ENCODE measurements at regions not wholly inside any gene's neighbourhood (a gene's known extent, or its start where the extent isn't known, plus 50 kb on each side); places are given as distances from the start of the nearest gene placed in this dataset.
"Not testable (repeated sequence)": the region's sequence is repeated elsewhere in the genome, so short reads cannot be mapped to it uniquely, and the experiment has no call there.

DNA sequence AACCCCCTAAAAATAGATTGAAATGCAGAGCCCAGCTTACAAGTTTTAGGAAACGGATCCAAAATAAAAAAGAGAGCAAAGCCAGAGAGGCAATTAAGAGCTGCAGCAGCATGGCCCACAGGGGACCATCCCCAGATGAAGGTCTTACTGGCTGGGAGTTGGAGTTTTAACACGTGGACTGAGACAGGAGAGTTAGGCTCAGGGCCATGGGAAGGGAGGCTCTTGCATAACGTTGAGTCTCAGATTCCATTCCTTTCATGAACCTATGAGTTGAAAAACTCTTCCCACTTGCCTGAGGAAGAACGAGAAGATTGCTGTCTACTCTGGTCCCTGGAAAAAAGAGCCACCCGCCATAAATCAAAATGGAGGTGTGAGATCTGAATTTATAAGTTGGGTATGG lies 101.8 kb upstream of the NDUFV2 start:
- Histone ChIP-seq H3K4me1 (ENCODE audit: low read depth) (no peaks in the 10 kb centered on the region), H3K36me3 (no peaks in the 10 kb centered on the region), H3K27me3 (no peaks in the 10 kb centered on the region), H3K4me3 (no peak overlapping the region), H3K27ac (no peak overlapping the region), H3K9me3 (ENCODE audit: low read depth) (no peaks in the 10 kb centered on the region)
- TF ChIP-seq, protein P1, sequence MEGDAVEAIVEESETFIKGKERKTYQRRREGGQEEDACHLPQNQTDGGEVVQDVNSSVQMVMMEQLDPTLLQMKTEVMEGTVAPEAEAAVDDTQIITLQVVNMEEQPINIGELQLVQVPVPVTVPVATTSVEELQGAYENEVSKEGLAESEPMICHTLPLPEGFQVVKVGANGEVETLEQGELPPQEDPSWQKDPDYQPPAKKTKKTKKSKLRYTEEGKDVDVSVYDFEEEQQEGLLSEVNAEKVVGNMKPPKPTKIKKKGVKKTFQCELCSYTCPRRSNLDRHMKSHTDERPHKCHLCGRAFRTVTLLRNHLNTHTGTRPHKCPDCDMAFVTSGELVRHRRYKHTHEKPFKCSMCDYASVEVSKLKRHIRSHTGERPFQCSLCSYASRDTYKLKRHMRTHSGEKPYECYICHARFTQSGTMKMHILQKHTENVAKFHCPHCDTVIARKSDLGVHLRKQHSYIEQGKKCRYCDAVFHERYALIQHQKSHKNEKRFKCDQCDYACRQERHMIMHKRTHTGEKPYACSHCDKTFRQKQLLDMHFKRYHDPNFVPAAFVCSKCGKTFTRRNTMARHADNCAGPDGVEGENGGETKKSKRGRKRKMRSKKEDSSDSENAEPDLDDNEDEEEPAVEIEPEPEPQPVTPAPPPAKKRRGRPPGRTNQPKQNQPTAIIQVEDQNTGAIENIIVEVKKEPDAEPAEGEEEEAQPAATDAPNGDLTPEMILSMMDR (IDR thresholded peaks at IDR 0.05; ENCODE audit: low read depth, low read length), result no peak
- DNase-seq (ENCODE audit: low read depth in 1 of 2, low spot score in 1 of 2), result peak in 1 of 2 donors; percentile 66

DNA sequence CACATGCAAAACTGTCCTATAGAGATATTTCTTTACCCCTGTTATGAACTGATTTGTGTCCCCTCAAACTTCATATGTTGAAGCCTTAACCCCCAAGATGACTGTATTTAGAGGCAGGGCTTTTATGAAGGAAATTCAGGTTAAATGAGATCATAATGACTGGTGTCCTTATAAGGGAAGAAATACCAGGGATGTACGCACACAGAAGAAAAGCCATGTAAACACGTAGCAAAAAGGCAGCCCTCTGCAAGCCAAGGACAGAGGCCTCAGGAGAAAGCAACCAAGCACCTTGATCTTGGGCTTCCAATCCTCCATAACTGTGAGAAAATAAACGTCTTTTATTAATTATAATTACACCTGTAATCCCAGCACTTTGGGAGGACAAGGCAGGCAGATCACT lies 101.3 kb upstream of the NDUFV2 start:
- H3K27me3 ChIP-seq, result no peaks in the 10 kb centered on the region
- TF ChIP-seq, protein P1 (IDR thresholded peaks at IDR 0.05; ENCODE audit: low read depth, low read length), result no peak
- no peak overlapping the region for H3K27ac ChIP-seq
- no peaks in the 10 kb centered on the region for H3K36me3 ChIP-seq
- no peak for DNase-seq (ENCODE audit: low read depth in 1 of 2, low spot score in 1 of 2)
- no peak overlapping the region for H3K4me3 ChIP-seq
- H3K4me1 ChIP-seq (ENCODE audit: low read depth), result no peaks in the 10 kb centered on the region
- H3K9me3 ChIP-seq (ENCODE audit: low read depth), result no peaks in the 10 kb centered on the region

DNA sequence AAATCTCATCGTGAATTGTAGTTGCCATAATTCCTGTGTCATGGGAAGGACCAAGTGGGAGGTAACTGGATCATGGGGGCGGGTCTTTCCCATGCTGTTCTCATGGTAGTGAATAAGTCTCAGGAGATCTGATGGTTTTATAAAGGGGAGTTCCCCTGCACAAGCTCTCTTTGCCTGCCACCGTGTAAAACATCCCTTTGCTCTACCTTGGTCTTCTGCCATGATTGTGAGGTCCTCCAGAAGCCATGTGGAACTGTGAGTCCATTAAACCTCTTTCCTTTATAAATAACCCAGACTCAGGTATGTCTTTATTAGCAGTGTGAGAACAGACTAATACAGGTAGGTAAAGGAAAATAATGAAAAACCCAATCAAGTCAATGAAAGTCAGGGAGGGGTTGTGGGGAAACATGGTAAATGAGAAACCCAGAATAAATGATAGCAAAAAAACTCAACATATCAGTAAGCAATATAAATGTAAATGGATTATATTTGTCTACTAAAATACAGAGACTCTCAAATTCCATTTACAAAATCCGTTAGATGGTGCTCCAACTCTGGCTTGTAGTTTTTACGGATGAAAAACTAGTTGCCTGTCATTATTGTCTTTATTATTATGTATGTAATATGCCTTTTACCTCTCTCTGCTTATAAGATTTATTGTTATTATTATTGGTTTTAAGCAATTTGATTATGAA lies 98.9 kb upstream of the NDUFV2 start:
- TF ChIP-seq, protein P1 (IDR thresholded peaks at IDR 0.05; ENCODE audit: low read depth, low read length), result no peak
- Histone ChIP-seq H3K27ac (no peak overlapping the region), H3K9me3 (ENCODE audit: low read depth) (no peaks in the 10 kb centered on the region), H3K36me3 (no peaks in the 10 kb centered on the region), H3K4me1 (ENCODE audit: low read depth) (no peaks in the 10 kb centered on the region), H3K27me3 (no peaks in the 10 kb centered on the region), H3K4me3 (no peak overlapping the region)
- no peak for DNase-seq (ENCODE audit: low read depth in 1 of 2, low spot score in 1 of 2)

DNA sequence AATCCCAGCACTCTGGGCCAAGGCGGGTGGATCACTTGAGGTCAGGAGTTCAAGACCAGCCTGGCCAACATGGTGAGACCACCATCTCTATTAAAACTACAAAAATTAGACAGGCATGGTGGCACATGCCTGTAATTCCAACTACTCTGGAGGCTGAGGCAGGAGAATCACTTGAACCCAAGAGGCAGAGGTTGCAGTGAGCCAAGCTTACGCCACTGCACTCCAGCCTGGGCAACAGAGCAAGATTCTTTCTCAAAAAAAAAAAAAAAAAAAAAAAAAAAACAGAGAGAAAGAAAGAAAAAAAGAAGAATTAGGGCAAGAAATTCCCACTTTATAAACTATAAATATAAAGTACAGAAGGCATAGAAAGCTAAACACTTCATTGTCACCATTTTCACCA lies 98.2 kb upstream of the NDUFV2 start:
- not testable (repeated sequence) for H3K36me3 ChIP-seq; H3K4me3 ChIP-seq; DNase-seq (ENCODE audit: low read depth in 1 of 2, low spot score in 1 of 2); H3K4me1 ChIP-seq (ENCODE audit: low read depth); H3K27me3 ChIP-seq; H3K9me3 ChIP-seq (ENCODE audit: low read depth); H3K27ac ChIP-seq

DNA sequence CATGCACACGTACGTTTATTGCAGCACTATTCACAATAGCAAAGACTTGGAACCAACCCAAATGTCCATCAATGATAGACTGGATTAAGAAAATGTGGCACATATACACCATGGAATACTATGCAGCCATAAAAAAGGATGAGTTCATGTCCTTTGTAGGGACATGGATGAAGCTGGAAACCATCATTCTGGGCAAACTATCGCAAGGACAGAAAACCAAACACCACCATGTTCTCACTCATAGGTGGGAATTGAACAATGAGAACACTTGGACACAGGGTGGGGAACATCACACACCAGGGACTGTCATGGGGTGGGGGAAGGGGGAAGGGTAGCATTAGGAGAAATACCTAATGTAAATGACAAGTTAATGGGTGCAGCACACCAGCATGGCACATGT lies 94.8 kb upstream of the NDUFV2 start:
- H3K36me3 ChIP-seq; H3K9me3 ChIP-seq (ENCODE audit: low read depth): not testable (repeated sequence)

DNA sequence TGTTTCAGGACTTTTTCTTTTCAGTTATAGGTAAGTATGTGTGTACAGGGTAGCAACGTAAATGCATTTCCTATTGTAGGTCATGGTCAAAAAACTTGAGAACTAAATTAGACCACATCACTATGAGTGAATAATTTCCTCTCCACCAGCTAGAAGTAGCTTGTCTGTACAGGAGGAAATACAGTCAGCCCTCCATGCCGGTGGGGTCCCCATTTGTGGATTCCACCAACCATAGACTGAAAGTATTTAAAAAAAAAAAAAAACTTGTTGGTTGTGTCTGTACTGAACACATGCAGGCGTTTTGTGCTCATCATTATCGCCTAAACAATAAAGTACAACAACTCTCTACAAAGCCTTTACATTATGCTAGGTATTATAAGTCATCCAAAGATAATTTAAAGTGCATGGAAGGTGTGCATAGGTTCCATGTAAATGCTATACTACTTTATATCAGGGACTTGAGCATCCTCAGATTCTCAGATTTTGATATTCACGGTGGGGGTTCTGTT lies 94.2 kb upstream of the NDUFV2 start:
- DNase-seq (ENCODE audit: low read depth in 1 of 2, low spot score in 1 of 2), result no peak
- Histone ChIP-seq H3K36me3 (no peaks in the 10 kb centered on the region), H3K4me3 (no peak overlapping the region), H3K27me3 (no peaks in the 10 kb centered on the region), H3K27ac (no peak overlapping the region), H3K4me1 (ENCODE audit: low read depth) (no peaks in the 10 kb centered on the region), H3K9me3 (ENCODE audit: low read depth) (no peaks in the 10 kb centered on the region)
- TF ChIP-seq, protein P1 (IDR thresholded peaks at IDR 0.05; ENCODE audit: low read depth, low read length), result no peak

More for the DNA sequence above, 94.8 kb upstream of the NDUFV2 start:
- DNase-seq (ENCODE audit: low read depth in 1 of 2, low spot score in 1 of 2); H3K27ac ChIP-seq; H3K27me3 ChIP-seq; H3K4me1 ChIP-seq (ENCODE audit: low read depth); H3K4me3 ChIP-seq: not testable (repeated sequence)
